Sigmoid colon (tissue), 6 donors: ENCODE measurements at regions not wholly inside any gene's neighbourhood (a gene's known extent, or its start where the extent isn't known, plus 50 kb on each side); places are given as distances from the start of the nearest gene placed in this dataset.

Source experiments
- DNase-seq: peaks from one replicate; pipeline ENCODE4 v3.0.0-alpha.2; 2019
- H3K27ac ChIP-seq, 4 donors: fragments of 200-600 bp; sonication (generic); one replicate each; pipeline ENCODE4 v1.5.1; 2016 to 2019; ENCODE audit warnings: mild to moderate bottlenecking in 1 of 4
- H3K27me3 ChIP-seq, 3 donors: fragments of 200-600 bp; sonication (generic); one replicate each; pipeline ENCODE4 v1.5.1; 2019; ENCODE audit warnings: mild to moderate bottlenecking in 1 of 3
- H3K36me3 ChIP-seq, 4 donors: fragments of 200-600 bp; sonication (generic); one replicate each; pipeline ENCODE4 v1.5.1; 2016 to 2019
- H3K4me1 ChIP-seq, 4 donors: fragments of 200-600 bp; sonication (generic); one replicate each; pipeline ENCODE4 v1.5.1; 2017 to 2019
- H3K4me3 ChIP-seq, 4 donors: fragments of 200-600 bp; sonication (generic); one replicate each; pipeline ENCODE4 v1.5.1; 2017 to 2019; ENCODE audit warnings: mild to moderate bottlenecking in 2 of 4, moderate library complexity in 1 of 4
- H3K9me3 ChIP-seq, 4 donors: fragments of 200-600 bp in 3 of 4; sonication (generic) in 3 of 4; one replicate each; pipeline versions ENCODE4 v1.5.1 to v1.6.1; 2013 to 2019
- CTCF ChIP-seq, 4 experiments: fragments of 450-650 bp in 3 of 4; fragments of 200-600 bp in 1 of 4; IDR thresholded peaks; one replicate each; pipeline ENCODE4 v1.5.1; 2016 to 2019; ENCODE audit warnings: antibody characterized with exemption in 4 of 4, mild to moderate bottlenecking in 3 of 4, moderate library complexity in 2 of 4
- EP300 ChIP-seq, 4 donors: sonication (generic); formaldehyde crosslinking; IDR thresholded peaks; one replicate each; pipeline ENCODE4 v1.6.1; 2017; ENCODE audit warnings: antibody characterized with exemption in 4 of 4
- POLR2A ChIP-seq, 2 donors: fragments of 450-650 bp; IDR thresholded peaks; one replicate each; pipeline ENCODE4 v1.6.1; 2016; ENCODE audit warnings: antibody characterized with exemption in 2 of 2, mild to moderate bottlenecking in 2 of 2, moderate library complexity in 2 of 2
- POLR2AphosphoS5 ChIP-seq, 4 donors: sonication (generic); formaldehyde crosslinking; IDR thresholded peaks; one replicate each; pipeline ENCODE4 v1.6.1; 2017; ENCODE audit warnings: antibody characterized with exemption in 4 of 4
- WGBS, 2 donors: extraction: QIAGEN DNeasy Blood & Tissue Kit; methylation state at CpG; one replicate each; pipeline ENCODE4 v1.1.7; 2013; 5-methylcytosine and 5-hydroxymethylcytosine counted together
- intact Hi-C: fragments of 100-400 bp; cut with DNase I; formaldehyde crosslinking; loops from one replicate; pipeline ENCODE4 v1.15.1; 2023
- donor health status: healthy with polysubstance abuse.
- donor health status: healthy.

- Histone ChIP-seq H3K4me3 (no peak overlapping the region), H3K9me3 (no peaks in the 10 kb centered on the region), H3K27me3 (no peaks in the 10 kb centered on the region), H3K4me1 (peaks cover 0 to 22% (median 12%) of the 10 kb centered on the region in 4 donors), H3K27ac (no peak overlapping the region), H3K36me3 (no peaks in the 10 kb centered on the region)
- intact Hi-C loops, result no loop called here
- WGBS, 2 donors, result 92 to 93% methylated on average over 3 of the region's 3 CpGs
- no peak for DNase-seq
- TF ChIP-seq CTCF (IDR thresholded peaks at IDR 0.05) (no peak), POLR2AphosphoS5 (IDR thresholded peaks at IDR 0.05) (no peak), EP300 (IDR thresholded peaks at IDR 0.05) (no peak), POLR2A (IDR thresholded peaks at IDR 0.05) (no peak)
These were observed 363.4 kb upstream of the ARHGEF26 start for GRCh38 chr3:153757839-153758238.

DNA sequence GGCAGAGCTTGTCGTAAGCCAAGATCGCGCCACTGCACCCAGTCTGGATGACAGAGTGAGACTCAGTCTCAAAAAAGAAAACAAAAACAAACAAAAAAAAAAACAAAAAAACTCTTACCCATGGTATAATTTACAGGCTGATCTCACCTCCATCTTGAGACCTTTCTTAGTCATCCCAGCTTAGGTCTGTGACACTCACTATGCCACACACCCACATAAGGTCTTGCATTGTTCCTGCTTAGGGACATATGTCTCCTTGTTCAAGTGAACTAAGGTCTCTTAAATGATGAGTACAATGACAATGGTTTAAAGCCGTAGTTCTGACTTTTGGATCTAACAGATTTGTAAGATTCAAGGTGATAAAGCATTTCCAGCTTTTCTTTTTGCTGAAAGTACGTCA is 360.2 kb upstream of the ARHGEF26 start:
- TF ChIP-seq EP300 (IDR thresholded peaks at IDR 0.05) (no peak), POLR2AphosphoS5 (IDR thresholded peaks at IDR 0.05) (no peak), POLR2A (IDR thresholded peaks at IDR 0.05) (no peak), CTCF (IDR thresholded peaks at IDR 0.05) (no peak)
- no peaks in the 10 kb centered on the region for H3K9me3 ChIP-seq
- no peaks in the 10 kb centered on the region for H3K27me3 ChIP-seq
- H3K4me3 ChIP-seq, result no peak overlapping the region
- H3K36me3 ChIP-seq, result no peaks in the 10 kb centered on the region
- intact Hi-C loops, result loop anchor here (10.0 kb wide), 1 partner anchor 456 kb away; no protein-coding TSS in a partner anchor
- no peak for DNase-seq
- 88 to 89% methylated on average over 5 of the region's 5 CpGs for WGBS, 2 donors
- H3K27ac ChIP-seq, result no peak overlapping the region
- H3K4me1 ChIP-seq, result peaks cover 0 to 14% (median 10%) of the 10 kb centered on the region in 4 donors

GRCh38 chr3:153762411-153763235 is 358.6 kb upstream of the ARHGEF26 start:
- no peak overlapping the region for H3K27ac ChIP-seq
- 91 to 94% methylated on average over 6 of the region's 6 CpGs for WGBS, 2 donors
- no peak overlapping the region for H3K4me3 ChIP-seq
- H3K9me3 ChIP-seq, result no peaks in the 10 kb centered on the region
- peaks cover 0 to under 1% (median 0%) of the 10 kb centered on the region in 4 donors for H3K4me1 ChIP-seq
- TF ChIP-seq POLR2A (IDR thresholded peaks at IDR 0.05) (no peak), POLR2AphosphoS5 (IDR thresholded peaks at IDR 0.05) (no peak), EP300 (IDR thresholded peaks at IDR 0.05) (no peak)
- H3K27me3 ChIP-seq, result no peaks in the 10 kb centered on the region
- intact Hi-C loops, result loop anchor here (10.0 kb wide), 1 partner anchor 458 kb away; no protein-coding TSS in a partner anchor
- no peaks in the 10 kb centered on the region for H3K36me3 ChIP-seq
- DNase-seq, result no peak

DNA sequence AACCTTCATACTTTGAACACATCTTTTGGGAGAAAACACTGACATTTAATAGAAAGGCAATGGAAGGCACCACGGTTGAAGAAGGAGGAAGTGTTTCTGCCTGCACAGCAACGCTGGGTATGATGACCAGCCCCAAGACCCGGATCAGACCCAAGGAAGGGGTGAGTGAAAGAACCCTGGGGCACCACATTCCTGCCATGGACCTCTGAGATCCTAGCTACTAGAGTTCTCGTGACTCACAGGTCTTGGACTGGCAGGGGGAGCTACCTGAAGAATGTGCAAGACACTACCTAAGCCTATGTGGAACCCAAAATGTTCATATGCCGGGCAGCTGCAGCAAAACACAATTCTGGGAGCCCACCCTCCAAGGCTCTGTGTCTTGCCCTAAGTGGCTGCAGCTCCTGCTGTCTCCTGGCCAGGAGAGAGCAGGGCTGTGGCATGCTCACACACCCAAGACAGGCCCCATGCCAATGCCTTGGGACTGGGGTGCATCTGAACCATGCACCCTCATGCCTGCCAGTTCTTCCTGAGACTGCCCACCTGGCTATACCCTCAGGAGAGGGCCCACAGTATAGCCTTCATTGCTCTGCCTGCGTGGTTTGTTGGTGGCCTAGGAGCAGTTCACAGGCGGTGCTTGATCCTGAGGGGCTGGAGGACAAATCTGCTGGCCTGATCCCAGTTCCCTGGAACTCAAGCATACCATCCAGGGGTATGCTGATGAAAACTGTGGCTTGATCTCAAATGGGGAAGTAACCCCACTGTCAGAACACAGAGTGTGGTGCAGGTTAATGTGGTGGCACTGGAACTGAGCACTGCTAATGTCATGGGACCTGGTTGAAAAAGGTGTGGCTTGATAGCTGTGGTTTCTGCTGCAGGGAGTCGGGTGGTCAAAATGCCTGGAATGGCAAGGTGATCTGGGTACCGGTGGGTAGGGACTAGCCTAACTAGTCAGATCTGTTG is 353.3 kb upstream of the ARHGEF26 start:
- DNase-seq, result peak; percentile 57
- intact Hi-C loops, result loop anchor here (5.0 to 10.0 kb wide), 4 partner anchors 463 to 746 kb away; partner anchors contain the start of gene RAP2B
- 83 to 90% methylated on average over 9 of the region's 9 CpGs for WGBS, 2 donors
- Histone ChIP-seq H3K4me3 (no peak overlapping the region), H3K36me3 (no peaks in the 10 kb centered on the region), H3K27ac (no peak overlapping the region), H3K9me3 (no peaks in the 10 kb centered on the region), H3K27me3 (no peaks in the 10 kb centered on the region), H3K4me1 (no peaks in the 10 kb centered on the region)
- TF ChIP-seq POLR2A (IDR thresholded peaks at IDR 0.05) (no peak), POLR2AphosphoS5 (IDR thresholded peaks at IDR 0.05) (no peak), CTCF (IDR thresholded peaks at IDR 0.05) (no peak), EP300 (IDR thresholded peaks at IDR 0.05) (no peak)
